Mucosa of descending colon (tissue), 3 donors: ENCODE measurements at regions not wholly inside any gene's neighbourhood (a gene's known extent, or its start where the extent isn't known, plus 50 kb on each side); places are given as distances from the start of the nearest gene placed in this dataset.
"Not testable (repeated sequence)": the region's sequence is repeated elsewhere in the genome, so short reads cannot be mapped to it uniquely, and the experiment has no call there.

Experiments used
- ATAC-seq: fragments of 200-7000 bp; cut with Tn5 transposase; one replicate; pipeline ENCODE4 v1.9.1; 2020; ENCODE audit warnings: mild to moderate bottlenecking, moderate library complexity
- DNase-seq, 3 donors: peaks; one replicate each; pipeline ENCODE4 v3.0.0-alpha.2; 2020
- H3K36me3 ChIP-seq: fragments of 200-600 bp; one replicate; pipeline ENCODE4 v1.8.0; 2021; ENCODE audit warnings: low read depth, mild to moderate bottlenecking
- H3K4me1 ChIP-seq: fragments of 200-600 bp; one replicate; pipeline ENCODE4 v1.8.0; 2021; ENCODE audit warnings: low read depth, mild to moderate bottlenecking
- H3K4me3 ChIP-seq: fragments of 200-600 bp; one replicate; pipeline ENCODE4 v1.8.0; 2021; ENCODE audit warnings: mild to moderate bottlenecking
- H3K9me3 ChIP-seq: fragments of 200-600 bp; one replicate; pipeline ENCODE4 v1.8.0; 2021; ENCODE audit warnings: mild to moderate bottlenecking
- intact Hi-C, 2 donors: fragments of 100-400 bp; cut with DNase I in 1 of 2; cut with micrococcal nuclease in 1 of 2; formaldehyde crosslinking; loops; one replicate each; pipeline versions ENCODE4 v1.11.0 to v1.11.1; 2022; cut with DNase I, micrococcal nuclease
- TF ChIP-seq, protein P1 (sequence below): fragments of 200-600 bp; IDR thresholded peaks from one replicate; pipeline ENCODE4 v1.8.0; 2022; ENCODE audit warnings: antibody characterized with exemption, mild to moderate bottlenecking
- donor health status: DM: no; HTN: no; CAD: no; lungs with moderate emphysema.
- donor health status: DM: no; HTN: no; CAD: no.
- donor health status: DM: no; HTN: yes; CAD: no.

DNA sequence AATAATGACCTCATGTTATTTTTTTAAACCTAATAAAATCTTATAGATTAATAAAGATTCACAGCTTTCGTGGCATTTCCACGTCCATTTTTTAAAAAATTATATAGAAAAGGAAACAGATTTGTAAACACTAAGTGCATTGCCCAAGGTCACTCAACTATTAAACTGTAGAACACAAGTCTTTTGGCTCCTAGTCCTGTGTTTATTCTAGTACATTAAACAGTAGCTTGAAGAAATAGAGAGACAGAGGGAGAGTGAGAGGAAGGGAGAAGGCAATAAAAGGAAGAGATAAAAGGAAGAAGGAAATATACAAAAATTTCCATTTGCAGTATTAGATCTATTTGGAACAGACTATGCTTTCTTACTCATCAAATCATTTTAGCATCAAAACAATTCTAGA is 586.7 kb upstream of the CITED2 start:
- intact Hi-C loops = no loop called here
- Histone ChIP-seq H3K4me3 (no peak overlapping the region), H3K9me3 (no peaks in the 10 kb centered on the region), H3K4me1 (no peaks in the 10 kb centered on the region), H3K36me3 (no peaks in the 10 kb centered on the region)
- TF ChIP-seq, protein P1, sequence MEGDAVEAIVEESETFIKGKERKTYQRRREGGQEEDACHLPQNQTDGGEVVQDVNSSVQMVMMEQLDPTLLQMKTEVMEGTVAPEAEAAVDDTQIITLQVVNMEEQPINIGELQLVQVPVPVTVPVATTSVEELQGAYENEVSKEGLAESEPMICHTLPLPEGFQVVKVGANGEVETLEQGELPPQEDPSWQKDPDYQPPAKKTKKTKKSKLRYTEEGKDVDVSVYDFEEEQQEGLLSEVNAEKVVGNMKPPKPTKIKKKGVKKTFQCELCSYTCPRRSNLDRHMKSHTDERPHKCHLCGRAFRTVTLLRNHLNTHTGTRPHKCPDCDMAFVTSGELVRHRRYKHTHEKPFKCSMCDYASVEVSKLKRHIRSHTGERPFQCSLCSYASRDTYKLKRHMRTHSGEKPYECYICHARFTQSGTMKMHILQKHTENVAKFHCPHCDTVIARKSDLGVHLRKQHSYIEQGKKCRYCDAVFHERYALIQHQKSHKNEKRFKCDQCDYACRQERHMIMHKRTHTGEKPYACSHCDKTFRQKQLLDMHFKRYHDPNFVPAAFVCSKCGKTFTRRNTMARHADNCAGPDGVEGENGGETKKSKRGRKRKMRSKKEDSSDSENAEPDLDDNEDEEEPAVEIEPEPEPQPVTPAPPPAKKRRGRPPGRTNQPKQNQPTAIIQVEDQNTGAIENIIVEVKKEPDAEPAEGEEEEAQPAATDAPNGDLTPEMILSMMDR = no peak
- no peak for DNase-seq
- ATAC-seq = no peak

DNA sequence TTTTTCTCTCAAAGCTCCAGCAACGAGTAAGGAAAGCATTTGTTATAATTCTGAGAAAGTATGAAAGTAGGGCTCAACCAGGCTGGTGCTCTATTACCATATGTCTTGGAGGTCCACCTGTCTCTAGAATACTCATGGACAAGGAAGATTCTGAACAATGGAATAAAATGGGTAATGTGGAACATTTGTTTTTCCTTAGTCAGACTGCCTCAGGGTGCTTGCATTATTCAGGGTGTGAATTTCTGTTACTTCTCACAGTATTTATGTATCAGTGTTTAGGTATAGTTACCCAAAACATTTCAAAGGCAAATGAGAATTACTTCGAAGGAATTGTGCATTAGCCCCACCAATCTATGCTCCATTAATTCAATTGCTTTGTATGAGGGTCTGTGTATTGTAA is 586.2 kb upstream of the CITED2 start:
- TF ChIP-seq, protein P1 = no peak
- DNase-seq (no peak), ATAC-seq (no peak)
- Histone ChIP-seq H3K4me1 (no peaks in the 10 kb centered on the region), H3K36me3 (no peaks in the 10 kb centered on the region), H3K9me3 (no peaks in the 10 kb centered on the region), H3K4me3 (no peak overlapping the region)
- intact Hi-C loops = no loop called here

DNA sequence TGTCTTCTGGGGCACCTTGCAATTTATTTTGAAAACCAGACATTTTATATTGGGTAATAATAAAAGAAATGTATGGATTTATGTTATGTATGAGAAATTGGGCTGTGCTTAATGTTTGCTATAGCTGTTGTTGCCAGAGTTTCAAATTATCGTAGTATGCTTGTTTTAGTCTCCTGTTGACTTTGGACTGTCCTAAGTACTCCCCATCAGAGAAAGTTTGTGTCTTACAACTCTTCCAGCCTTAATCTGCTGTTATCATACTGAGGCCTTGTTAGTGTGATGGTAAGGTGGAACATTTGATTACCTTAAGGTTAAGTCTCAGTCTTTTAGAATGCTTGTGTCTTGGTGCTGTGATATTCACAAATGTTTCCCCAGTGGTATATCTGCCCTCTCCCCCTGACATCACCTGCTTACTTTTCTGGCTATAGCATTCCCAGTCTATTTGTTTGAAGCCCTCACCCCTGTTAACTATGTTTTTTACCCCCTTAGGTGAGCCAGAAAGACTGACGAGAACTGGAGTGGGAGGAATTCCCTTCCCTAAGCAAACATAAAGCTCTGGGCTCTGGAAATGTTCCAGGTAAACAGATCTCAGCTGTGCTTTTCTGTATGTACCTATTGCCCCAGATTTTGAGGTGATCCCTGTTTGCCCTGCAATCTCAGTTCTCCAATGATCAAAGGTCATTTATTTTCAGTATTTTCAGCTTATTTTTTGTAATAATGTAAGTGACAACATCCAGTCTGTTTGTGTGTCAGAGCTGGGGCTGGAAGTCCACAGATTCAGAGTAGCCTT is 581.1 kb upstream of the CITED2 start:
- ATAC-seq = no peak
- TF ChIP-seq, protein P1 = no peak

DNA sequence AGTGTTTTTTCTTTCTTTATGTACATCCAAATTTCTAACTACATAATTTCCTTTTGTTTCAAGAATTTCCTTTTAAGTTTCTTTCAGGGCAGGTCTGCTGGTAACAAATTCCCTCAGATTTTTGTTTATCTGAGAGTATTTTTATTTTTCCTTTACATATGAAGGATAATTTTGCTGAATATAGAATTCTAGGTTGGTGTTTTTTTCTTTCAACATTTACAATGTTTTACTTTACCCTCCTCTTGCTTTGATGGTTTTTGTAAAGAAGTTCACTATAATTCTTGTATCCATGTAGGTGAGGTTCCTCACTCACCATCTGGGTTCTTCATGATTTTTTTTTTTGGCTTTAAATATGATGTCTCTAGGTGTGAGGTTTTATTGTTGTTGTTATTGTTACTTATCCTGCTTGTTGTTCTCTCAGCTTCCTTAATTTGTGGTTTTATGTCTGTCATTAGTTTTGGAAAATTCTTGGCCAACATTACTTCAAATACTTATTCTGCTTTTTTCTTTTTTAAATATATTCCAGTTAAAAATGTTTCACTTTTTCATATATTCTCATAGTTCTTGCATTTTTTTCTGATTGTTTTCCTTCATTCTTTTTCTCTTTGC is 580.1 kb upstream of the CITED2 start:
- TF ChIP-seq, protein P1 = no peak

More for the DNA sequence above, 581.1 kb upstream of the CITED2 start:
- intact Hi-C loops = no loop called here
- Histone ChIP-seq H3K36me3 (no peaks in the 10 kb centered on the region), H3K9me3 (no peaks in the 10 kb centered on the region), H3K4me3 (no peak overlapping the region), H3K4me1 (no peaks in the 10 kb centered on the region)
- DNase-seq = no peak

DNA sequence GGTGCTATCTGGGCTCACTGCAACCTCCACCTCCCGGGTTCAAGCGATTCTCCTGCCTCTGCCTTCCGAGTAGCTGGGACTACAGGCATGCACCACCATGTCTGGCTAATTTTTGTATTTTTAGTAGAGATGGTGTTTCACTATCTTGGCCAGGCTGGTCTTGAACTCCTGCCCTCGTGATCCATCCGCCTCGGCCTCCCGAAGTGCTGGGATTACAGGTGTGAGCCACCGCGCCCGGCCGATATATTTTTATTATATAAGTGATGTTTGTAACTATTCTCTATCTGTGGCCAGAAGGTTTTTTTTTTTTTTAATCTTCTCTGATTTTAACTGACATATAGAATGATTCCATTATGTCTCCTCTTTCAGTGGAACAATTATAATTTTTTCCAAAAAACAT is 579.3 kb upstream of the CITED2 start:
- intact Hi-C loops, ATAC-seq, H3K4me1 ChIP-seq, DNase-seq, H3K9me3 ChIP-seq, H3K36me3 ChIP-seq, H3K4me3 ChIP-seq: not testable (repeated sequence)

More for the DNA sequence above, 580.1 kb upstream of the CITED2 start:
- no peak overlapping the region for H3K4me3 ChIP-seq
- intact Hi-C loops = no loop called here
- no peaks in the 10 kb centered on the region for H3K4me1 ChIP-seq
- DNase-seq (no peak), ATAC-seq (no peak)
- no peaks in the 10 kb centered on the region for H3K36me3 ChIP-seq
- peaks cover 1% of the 10 kb centered on the region for H3K9me3 ChIP-seq

DNA sequence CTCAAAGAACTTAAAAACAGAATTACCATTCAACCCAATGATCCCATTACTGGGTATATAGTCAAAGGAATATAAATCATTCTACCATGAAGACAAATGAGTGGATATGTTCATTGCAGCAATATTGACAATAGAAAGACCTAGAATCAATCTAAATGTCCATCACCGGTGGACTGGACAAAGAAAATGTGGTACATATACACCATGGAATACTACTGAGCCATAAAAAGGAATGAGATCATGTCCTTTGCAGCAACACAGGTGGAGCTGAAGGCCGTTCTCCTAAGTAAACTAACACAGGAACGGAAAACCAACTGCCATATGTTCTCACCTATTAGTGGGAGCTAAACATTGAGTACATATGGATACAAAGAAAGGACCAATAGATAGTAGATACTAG is 576.7 kb upstream of the CITED2 start:
- ATAC-seq (no peak), DNase-seq (no peak)
- TF ChIP-seq, protein P1 = no peak
- Histone ChIP-seq H3K9me3 (peaks cover 5% of the 10 kb centered on the region), H3K4me3 (no peak overlapping the region), H3K36me3 (no peaks in the 10 kb centered on the region), H3K4me1 (no peaks in the 10 kb centered on the region)
- intact Hi-C loops = no loop called here
